Colonic mucosa (tissue), 4 donors: ENCODE measurements at regions not wholly inside any gene's neighbourhood (a gene's known extent, or its start where the extent isn't known, plus 50 kb on each side); places are given as distances from the start of the nearest gene placed in this dataset.

Source experiments
- DNase-seq: peaks from one replicate; pipeline ENCODE4 v3.0.0-alpha.2; 2020
- H3K27ac ChIP-seq: fragments of 200-600 bp; one replicate; pipeline ENCODE4 v1.8.0; 2021
- H3K27me3 ChIP-seq: fragments of 200-600 bp; one replicate; pipeline ENCODE4 v1.8.0; 2021
- H3K36me3 ChIP-seq: fragments of 200-600 bp; one replicate; pipeline ENCODE4 v1.8.0; 2021
- H3K4me1 ChIP-seq: fragments of 200-600 bp; one replicate; pipeline ENCODE4 v1.8.0; 2021; ENCODE audit warnings: mild to moderate bottlenecking
- H3K4me3 ChIP-seq: fragments of 200-600 bp; one replicate; pipeline ENCODE4 v1.8.0; 2021
- H3K9ac ChIP-seq, 2 donors: one replicate each; pipeline ENCODE4 v1.7.0; 2013; ENCODE audit warnings: control low read depth in 2 of 2, low read depth in 2 of 2, low read length in 2 of 2
- H3K9me3 ChIP-seq: fragments of 200-600 bp; one replicate; pipeline ENCODE4 v1.8.0; 2021
- CTCF ChIP-seq: fragments of 200-600 bp; IDR thresholded peaks from one replicate; pipeline ENCODE4 v1.8.0; 2022; ENCODE audit warnings: antibody characterized with exemption, mild to moderate bottlenecking
- intact Hi-C: fragments of 100-400 bp; cut with DNase I; formaldehyde crosslinking; loops from one replicate; pipeline ENCODE4 v1.14.1; 2022
- donor health status: healthy.
- donor health status: DM: no; HTN: no; CAD: no.
- donor health status: DM: no; HTN: no; CAD: no.

GRCh38 chr14:65824978-65825299 lies 412.4 kb downstream of the FUT8 start:
- no peak for DNase-seq
- no peaks in the 10 kb centered on the region for H3K27me3 ChIP-seq

GRCh38 chr14:65826946-65827345 lies 414.4 kb downstream of the FUT8 start:
- no peak overlapping the region for H3K4me3 ChIP-seq
- no peaks in the 10 kb centered on the region for H3K36me3 ChIP-seq
- H3K9me3 ChIP-seq, result no peaks in the 10 kb centered on the region
- H3K9ac ChIP-seq, result no peak overlapping the region
- H3K27me3 ChIP-seq, result no peaks in the 10 kb centered on the region
- DNase-seq, result no peak
- TF ChIP-seq CTCF, result no peak
- intact Hi-C loops, result loop anchor here (5.0 kb wide), 2 partner anchors 405 to 660 kb away; no protein-coding TSS in a partner anchor
- no peak overlapping the region for H3K27ac ChIP-seq
- H3K4me1 ChIP-seq, result no peaks in the 10 kb centered on the region

More at GRCh38 chr14:65824978-65825299, 412.4 kb downstream of the FUT8 start:
- TF ChIP-seq CTCF, result no peak
- Histone ChIP-seq H3K27ac (no peak overlapping the region), H3K9ac (no peak overlapping the region), H3K4me1 (no peaks in the 10 kb centered on the region), H3K36me3 (no peaks in the 10 kb centered on the region), H3K4me3 (no peak overlapping the region), H3K9me3 (no peaks in the 10 kb centered on the region)
- intact Hi-C loops, result loop anchor here (5.0 kb wide), 3 partner anchors 403 to 658 kb away; no protein-coding TSS in a partner anchor

- H3K9me3 ChIP-seq, result no peaks in the 10 kb centered on the region
- H3K4me3 ChIP-seq, result no peak overlapping the region
- H3K27ac ChIP-seq, result no peak overlapping the region
- H3K36me3 ChIP-seq, result no peaks in the 10 kb centered on the region
- intact Hi-C loops, result loop anchor here (5.0 kb wide), 2 partner anchors 405 to 660 kb away; no protein-coding TSS in a partner anchor
- no peak for DNase-seq
- no peaks in the 10 kb centered on the region for H3K4me1 ChIP-seq
- H3K9ac ChIP-seq, result no peak overlapping the region
- TF ChIP-seq CTCF, result no peak
- H3K27me3 ChIP-seq, result no peaks in the 10 kb centered on the region
These were observed 415.0 kb downstream of the FUT8 start for GRCh38 chr14:65827520-65827919.

- Histone ChIP-seq H3K4me1 (no peaks in the 10 kb centered on the region), H3K36me3 (no peaks in the 10 kb centered on the region), H3K27ac (no peak overlapping the region), H3K27me3 (no peaks in the 10 kb centered on the region), H3K4me3 (no peak overlapping the region), H3K9ac (no peak overlapping the region), H3K9me3 (no peaks in the 10 kb centered on the region)
- TF ChIP-seq CTCF, result no peak
- DNase-seq, result no peak
- intact Hi-C loops, result loop anchor here (5.0 kb wide), 2 partner anchors 406 to 661 kb away; no protein-coding TSS in a partner anchor
These were observed 415.9 kb downstream of the FUT8 start for GRCh38 chr14:65828396-65828795.

- no peaks in the 10 kb centered on the region for H3K4me1 ChIP-seq
- no peak for TF ChIP-seq CTCF
- H3K4me3 ChIP-seq, result no peak overlapping the region
- no peaks in the 10 kb centered on the region for H3K27me3 ChIP-seq
- no peak for DNase-seq
- no peak overlapping the region for H3K27ac ChIP-seq
- intact Hi-C loops, result no loop called here
- H3K36me3 ChIP-seq, result no peaks in the 10 kb centered on the region
- H3K9me3 ChIP-seq, result no peaks in the 10 kb centered on the region
- no peak overlapping the region for H3K9ac ChIP-seq
These were observed 420.1 kb downstream of the FUT8 start for GRCh38 chr14:65832431-65833266.
